WTC11 (cell line): ENCODE measurements at regions not wholly inside any gene's neighbourhood (a gene's known extent, or its start where the extent isn't known, plus 50 kb on each side); places are given as distances from the start of the nearest gene placed in this dataset.

ENCODE experiments used
- ATAC-seq: fragments of 200-7000 bp; cut with Tn5 transposase; 2 replicates; pipeline ENCODE4 v1.10.0; 2021; ENCODE audit warnings: mild to moderate bottlenecking, moderate library complexity
- CTCF ChIA-PET: fragments of 300-600 bp; sonication (Branson Sonifier 250); formaldehyde crosslinking; loops from one replicate; lab custom pipeline; 2021; ENCODE audit warnings: antibody characterized with exemption; lab: Charles Lee
- POLR2A ChIA-PET: fragments of 350-600 bp; sonication (Branson Sonifier 250); formaldehyde crosslinking; loops from one replicate; lab custom pipeline; 2021; ENCODE audit warnings: antibody characterized with exemption; lab: Charles Lee
- DNase-seq: peaks from one replicate; pipeline ENCODE4 v3.0.0; 2021; ENCODE audit warnings: low spot score
- H3K27ac Mint-ChIP-seq: 2 replicates; pipeline ENCODE4 v1.8.0; 2021; ENCODE audit warnings: mixed read lengths
- H3K27me3 Mint-ChIP-seq: 2 replicates; pipeline ENCODE4 v1.8.0; 2021; ENCODE audit warnings: low read depth, mild to moderate bottlenecking, moderate library complexity, mixed read lengths
- H3K36me3 Mint-ChIP-seq: 2 replicates; pipeline ENCODE4 v1.8.0; 2021; ENCODE audit warnings: mixed read lengths
- H3K4me1 Mint-ChIP-seq: 2 replicates; pipeline ENCODE4 v1.8.0; 2022; ENCODE audit warnings: mixed read lengths
- H3K4me3 Mint-ChIP-seq: 2 replicates; pipeline ENCODE4 v1.8.0; 2021; ENCODE audit warnings: mild to moderate bottlenecking, moderate library complexity, mixed read lengths
- H3K9me3 Mint-ChIP-seq: 2 replicates; pipeline ENCODE4 v1.8.0; 2021; ENCODE audit warnings: mixed read lengths
- CREB1 ChIP-seq: sonication (generic); formaldehyde crosslinking; IDR thresholded peaks from 2 replicates; pipeline ENCODE4 v1.8.0; 2023; ENCODE audit warnings: mild to moderate bottlenecking, missing genetic modification reagents
- ELF4 ChIP-seq: sonication (generic); formaldehyde crosslinking; IDR thresholded peaks from 2 replicates; pipeline ENCODE4 v1.8.1; 2022; ENCODE audit warnings: low read depth, mild to moderate bottlenecking, moderate library complexity, missing genetic modification reagents
- MXD4 ChIP-seq: fragments of 250-450 bp; sonication (Bioruptor Pico); IDR thresholded peaks from 2 replicates; pipeline ENCODE4 v1.8.0; 2021; ENCODE audit warnings: mild to moderate bottlenecking, moderate library complexity, borderline replicate concordance
- MYBL2 ChIP-seq: sonication (generic); formaldehyde crosslinking; IDR thresholded peaks from 2 replicates; pipeline ENCODE4 v1.8.1; 2023; ENCODE audit warnings: mild to moderate bottlenecking, moderate library complexity, missing genetic modification reagents
- RELA ChIP-seq: sonication (generic); formaldehyde crosslinking; IDR thresholded peaks from 2 replicates; pipeline ENCODE4 v1.8.1; 2022; ENCODE audit warnings: missing genetic modification reagents, mild to moderate bottlenecking, borderline replicate concordance
- ZNF232 ChIP-seq: sonication (generic); formaldehyde crosslinking; IDR thresholded peaks from 2 replicates; pipeline ENCODE4 v1.8.0; 2022; ENCODE audit warnings: mild to moderate bottlenecking, missing genetic modification reagents
- ZNF416 ChIP-seq: fragments of 250-450 bp; sonication (Bioruptor Pico); IDR thresholded peaks from 2 replicates; pipeline ENCODE4 v1.9.0; 2021; ENCODE audit warnings: mild to moderate bottlenecking, inconsistent platforms
- ZNF423 ChIP-seq: fragments of 250-450 bp; sonication (Bioruptor Pico); IDR thresholded peaks from 2 replicates; pipeline ENCODE4 v2.1.2; 2022; ENCODE audit warnings: mild to moderate bottlenecking, moderate library complexity
- TF ChIP-seq, protein P1 (sequence below): fragments of 250-450 bp; sonication (Bioruptor Pico); IDR thresholded peaks from 2 replicates; pipeline ENCODE4 v1.9.0; 2021; ENCODE audit warnings: moderate library complexity, mild to moderate bottlenecking, inconsistent platforms, borderline replicate concordance
- TF ChIP-seq, protein P2 (sequence below): sonication (generic); formaldehyde crosslinking; IDR thresholded peaks from 2 replicates; pipeline ENCODE4 v1.8.1; 2022; ENCODE audit warnings: mild to moderate bottlenecking, missing genetic modification reagents, moderate library complexity, borderline replicate concordance
- TF ChIP-seq, protein P3 (sequence below): fragments of 250-450 bp; sonication (Bioruptor Pico); IDR thresholded peaks from 2 replicates; pipeline ENCODE4 v1.9.0; 2021; ENCODE audit warnings: mild to moderate bottlenecking
- TF ChIP-seq, protein P4 (sequence below): sonication (generic); formaldehyde crosslinking; IDR thresholded peaks from 2 replicates; pipeline ENCODE4 v1.8.0; 2023; ENCODE audit warnings: missing genetic modification reagents
- TF ChIP-seq, protein P5 (sequence below): sonication (generic); formaldehyde crosslinking; IDR thresholded peaks from 2 replicates; pipeline ENCODE4 v1.8.0; 2023; ENCODE audit warnings: mild to moderate bottlenecking, missing genetic modification reagents
- TF ChIP-seq, protein P6 (sequence below): sonication (generic); formaldehyde crosslinking; IDR thresholded peaks from 2 replicates; pipeline ENCODE4 v1.8.1; 2022; ENCODE audit warnings: low read depth, mild to moderate bottlenecking, moderate library complexity, missing genetic modification reagents, borderline replicate concordance
- TF ChIP-seq, protein P7 (sequence below): sonication (generic); formaldehyde crosslinking; IDR thresholded peaks from 2 replicates; pipeline ENCODE4 v1.8.1; 2023; ENCODE audit warnings: mild to moderate bottlenecking, moderate library complexity, missing genetic modification reagents
- TF ChIP-seq, protein P8 (sequence below): sonication (generic); formaldehyde crosslinking; IDR thresholded peaks from 2 replicates; pipeline ENCODE4 v1.8.0; 2023; ENCODE audit warnings: missing genetic modification reagents, mild to moderate bottlenecking, borderline replicate concordance

DNA sequence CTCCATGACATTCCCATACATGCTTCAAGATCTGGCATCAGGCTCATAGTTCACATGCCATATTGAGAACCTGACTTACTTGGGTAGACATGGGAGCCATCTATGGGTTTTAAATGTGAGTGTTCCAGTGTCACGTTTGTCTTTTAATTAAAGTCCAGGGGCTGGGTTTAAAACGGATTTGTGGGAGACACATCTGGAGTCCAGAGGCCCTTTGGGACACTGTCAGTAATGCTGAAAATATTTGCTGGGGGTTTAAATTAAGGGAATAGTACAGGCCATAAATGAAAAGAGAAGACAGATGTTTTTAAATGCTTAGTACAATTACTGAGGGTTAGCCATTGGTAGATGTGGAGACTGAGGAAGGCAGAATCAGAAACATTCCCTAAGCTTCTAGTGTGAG is 478.0 kb downstream of the PID1 start (continued):
- TF ChIP-seq, protein P1, sequence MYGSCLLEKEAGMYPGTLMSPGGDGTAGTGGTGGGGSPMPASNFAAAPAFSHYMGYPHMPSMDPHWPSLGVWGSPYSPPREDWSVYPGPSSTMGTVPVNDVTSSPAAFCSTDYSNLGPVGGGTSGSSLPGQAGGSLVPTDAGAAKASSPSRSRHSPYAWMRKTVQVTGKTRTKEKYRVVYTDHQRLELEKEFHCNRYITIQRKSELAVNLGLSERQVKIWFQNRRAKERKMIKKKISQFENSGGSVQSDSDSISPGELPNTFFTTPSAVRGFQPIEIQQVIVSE = no peak
- TF ChIP-seq, protein P2, sequence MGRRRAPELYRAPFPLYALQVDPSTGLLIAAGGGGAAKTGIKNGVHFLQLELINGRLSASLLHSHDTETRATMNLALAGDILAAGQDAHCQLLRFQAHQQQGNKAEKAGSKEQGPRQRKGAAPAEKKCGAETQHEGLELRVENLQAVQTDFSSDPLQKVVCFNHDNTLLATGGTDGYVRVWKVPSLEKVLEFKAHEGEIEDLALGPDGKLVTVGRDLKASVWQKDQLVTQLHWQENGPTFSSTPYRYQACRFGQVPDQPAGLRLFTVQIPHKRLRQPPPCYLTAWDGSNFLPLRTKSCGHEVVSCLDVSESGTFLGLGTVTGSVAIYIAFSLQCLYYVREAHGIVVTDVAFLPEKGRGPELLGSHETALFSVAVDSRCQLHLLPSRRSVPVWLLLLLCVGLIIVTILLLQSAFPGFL (CRISPR knock-in tag) = no peak
- TF ChIP-seq ZNF416 (no peak), ELF4 (no peak)

DNA sequence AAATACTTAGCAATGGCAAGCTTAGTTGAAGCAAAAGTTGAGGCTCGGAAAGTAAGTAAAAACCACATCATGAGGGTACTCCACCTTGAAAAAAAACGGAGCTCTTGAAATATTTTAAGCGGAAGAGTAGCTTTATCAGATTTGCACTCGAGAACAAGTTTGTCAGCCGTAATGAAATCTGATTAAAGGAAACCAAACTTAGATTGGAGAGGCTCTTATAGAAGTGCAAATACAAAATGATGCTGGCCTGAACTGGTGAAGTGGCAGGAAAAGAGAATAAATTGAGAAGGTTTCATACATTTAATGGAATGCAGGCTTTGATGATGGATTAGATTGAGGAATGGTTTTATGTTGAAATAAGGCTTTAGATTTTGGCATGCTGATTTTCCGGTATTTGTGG is 484.2 kb downstream of the PID1 start:
- H3K27me3 Mint-ChIP-seq = no peaks in the 10 kb centered on the region; the same call in 1 of the 2 replicates
- TF ChIP-seq MXD4 (CRISPR knock-in tag) (no peak), ZNF232 (no peak), RELA (CRISPR knock-in tag) (no peak), CREB1 (CRISPR knock-in tag) (no peak)
- TF ChIP-seq, protein P3, sequence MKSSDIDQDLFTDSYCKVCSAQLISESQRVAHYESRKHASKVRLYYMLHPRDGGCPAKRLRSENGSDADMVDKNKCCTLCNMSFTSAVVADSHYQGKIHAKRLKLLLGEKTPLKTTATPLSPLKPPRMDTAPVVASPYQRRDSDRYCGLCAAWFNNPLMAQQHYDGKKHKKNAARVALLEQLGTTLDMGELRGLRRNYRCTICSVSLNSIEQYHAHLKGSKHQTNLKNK = no peak
- TF ChIP-seq, protein P4, sequence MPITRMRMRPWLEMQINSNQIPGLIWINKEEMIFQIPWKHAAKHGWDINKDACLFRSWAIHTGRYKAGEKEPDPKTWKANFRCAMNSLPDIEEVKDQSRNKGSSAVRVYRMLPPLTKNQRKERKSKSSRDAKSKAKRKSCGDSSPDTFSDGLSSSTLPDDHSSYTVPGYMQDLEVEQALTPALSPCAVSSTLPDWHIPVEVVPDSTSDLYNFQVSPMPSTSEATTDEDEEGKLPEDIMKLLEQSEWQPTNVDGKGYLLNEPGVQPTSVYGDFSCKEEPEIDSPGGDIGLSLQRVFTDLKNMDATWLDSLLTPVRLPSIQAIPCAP (CRISPR knock-in tag) = no peak
- TF ChIP-seq, protein P5, sequence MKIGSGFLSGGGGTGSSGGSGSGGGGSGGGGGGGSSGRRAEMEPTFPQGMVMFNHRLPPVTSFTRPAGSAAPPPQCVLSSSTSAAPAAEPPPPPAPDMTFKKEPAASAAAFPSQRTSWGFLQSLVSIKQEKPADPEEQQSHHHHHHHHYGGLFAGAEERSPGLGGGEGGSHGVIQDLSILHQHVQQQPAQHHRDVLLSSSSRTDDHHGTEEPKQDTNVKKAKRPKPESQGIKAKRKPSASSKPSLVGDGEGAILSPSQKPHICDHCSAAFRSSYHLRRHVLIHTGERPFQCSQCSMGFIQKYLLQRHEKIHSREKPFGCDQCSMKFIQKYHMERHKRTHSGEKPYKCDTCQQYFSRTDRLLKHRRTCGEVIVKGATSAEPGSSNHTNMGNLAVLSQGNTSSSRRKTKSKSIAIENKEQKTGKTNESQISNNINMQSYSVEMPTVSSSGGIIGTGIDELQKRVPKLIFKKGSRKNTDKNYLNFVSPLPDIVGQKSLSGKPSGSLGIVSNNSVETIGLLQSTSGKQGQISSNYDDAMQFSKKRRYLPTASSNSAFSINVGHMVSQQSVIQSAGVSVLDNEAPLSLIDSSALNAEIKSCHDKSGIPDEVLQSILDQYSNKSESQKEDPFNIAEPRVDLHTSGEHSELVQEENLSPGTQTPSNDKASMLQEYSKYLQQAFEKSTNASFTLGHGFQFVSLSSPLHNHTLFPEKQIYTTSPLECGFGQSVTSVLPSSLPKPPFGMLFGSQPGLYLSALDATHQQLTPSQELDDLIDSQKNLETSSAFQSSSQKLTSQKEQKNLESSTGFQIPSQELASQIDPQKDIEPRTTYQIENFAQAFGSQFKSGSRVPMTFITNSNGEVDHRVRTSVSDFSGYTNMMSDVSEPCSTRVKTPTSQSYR (CRISPR knock-in tag) = no peak
- H3K27ac Mint-ChIP-seq = no peak overlapping the region
- POLR2A ChIA-PET = no interaction called here
- no peaks in the 10 kb centered on the region for H3K36me3 Mint-ChIP-seq
- H3K4me3 Mint-ChIP-seq = no peak overlapping the region
- no peak for DNase-seq
- ATAC-seq = no peak
- CTCF ChIA-PET = no interaction called here
- no peaks in the 10 kb centered on the region for H3K4me1 Mint-ChIP-seq
- peaks cover 10% of the 10 kb centered on the region for H3K9me3 Mint-ChIP-seq

DNA sequence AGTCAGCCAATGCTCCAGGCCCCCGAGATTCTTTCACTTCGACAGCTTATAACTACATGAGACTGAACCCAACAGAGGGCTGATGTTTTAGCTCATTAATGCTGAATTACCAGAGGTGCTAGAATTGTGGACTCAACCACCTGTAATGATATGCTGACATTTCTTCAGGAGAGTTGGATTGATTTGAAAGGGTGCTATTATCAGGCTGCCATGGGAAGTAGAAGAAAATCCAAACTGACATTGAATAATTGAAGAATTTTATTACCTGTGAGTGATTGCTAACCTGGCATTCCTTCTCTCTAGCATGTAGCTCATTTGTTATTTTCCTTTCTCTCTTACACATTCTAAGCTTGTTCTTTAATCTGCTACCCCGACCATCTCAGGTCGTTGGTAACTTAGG is 488.8 kb downstream of the PID1 start:
- Mint-ChIP-seq H3K4me3 (no peak overlapping the region), H3K27me3 (no peaks in the 10 kb centered on the region; the same call in 1 of the 2 replicates), H3K9me3 (peaks cover 10% of the 10 kb centered on the region), H3K36me3 (no peaks in the 10 kb centered on the region), H3K27ac (no peak overlapping the region)
- no peak for DNase-seq
- POLR2A ChIA-PET = no interaction called here
- TF ChIP-seq ZNF423 (CRISPR knock-in tag) = no peak
- no peak for TF ChIP-seq MYBL2 (CRISPR knock-in tag)
- TF ChIP-seq, protein P6, sequence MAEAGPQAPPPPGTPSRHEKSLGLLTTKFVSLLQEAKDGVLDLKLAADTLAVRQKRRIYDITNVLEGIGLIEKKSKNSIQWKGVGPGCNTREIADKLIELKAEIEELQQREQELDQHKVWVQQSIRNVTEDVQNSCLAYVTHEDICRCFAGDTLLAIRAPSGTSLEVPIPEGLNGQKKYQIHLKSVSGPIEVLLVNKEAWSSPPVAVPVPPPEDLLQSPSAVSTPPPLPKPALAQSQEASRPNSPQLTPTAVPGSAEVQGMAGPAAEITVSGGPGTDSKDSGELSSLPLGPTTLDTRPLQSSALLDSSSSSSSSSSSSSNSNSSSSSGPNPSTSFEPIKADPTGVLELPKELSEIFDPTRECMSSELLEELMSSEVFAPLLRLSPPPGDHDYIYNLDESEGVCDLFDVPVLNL = no peak
- TF ChIP-seq, all 79 proteins: peak for 0
- CTCF ChIA-PET = no interaction called here
- no peaks in the 10 kb centered on the region for H3K4me1 Mint-ChIP-seq
- no peak for ATAC-seq

DNA sequence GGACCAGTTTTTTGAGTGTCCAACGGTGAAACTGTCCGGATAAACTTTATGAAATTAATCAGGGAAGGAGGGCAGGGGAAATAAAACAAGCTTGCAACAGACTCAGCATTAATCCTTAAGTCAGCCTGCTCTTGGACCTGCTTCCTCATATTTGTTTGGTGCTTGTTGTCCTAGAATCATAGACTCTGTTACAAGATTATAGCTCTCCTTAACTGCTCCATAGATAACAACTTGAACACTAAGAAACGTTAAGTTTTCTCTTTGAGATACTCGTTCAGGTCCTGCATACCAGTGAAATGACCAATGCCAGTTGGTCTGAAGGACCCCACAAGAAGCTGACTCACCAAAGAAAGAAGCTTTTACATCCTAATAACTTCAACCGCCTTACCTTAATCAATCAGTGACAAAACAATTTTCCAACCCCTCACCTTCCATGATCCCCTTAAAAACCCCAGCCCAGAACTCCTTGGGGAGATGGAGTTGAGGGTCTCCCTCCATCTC is 493.2 kb downstream of the PID1 start:
- ATAC-seq (no peak), DNase-seq (no peak)
- H3K9me3 Mint-ChIP-seq = no peaks in the 10 kb centered on the region
- H3K36me3 Mint-ChIP-seq = no peaks in the 10 kb centered on the region
- H3K4me1 Mint-ChIP-seq = no peaks in the 10 kb centered on the region
- CTCF ChIA-PET = no interaction called here
- H3K27me3 Mint-ChIP-seq = no peaks in the 10 kb centered on the region; the same call in 1 of the 2 replicates
- H3K27ac Mint-ChIP-seq = no peak overlapping the region
- POLR2A ChIA-PET = no interaction called here
- H3K4me3 Mint-ChIP-seq = no peak overlapping the region
- TF ChIP-seq, protein P7, sequence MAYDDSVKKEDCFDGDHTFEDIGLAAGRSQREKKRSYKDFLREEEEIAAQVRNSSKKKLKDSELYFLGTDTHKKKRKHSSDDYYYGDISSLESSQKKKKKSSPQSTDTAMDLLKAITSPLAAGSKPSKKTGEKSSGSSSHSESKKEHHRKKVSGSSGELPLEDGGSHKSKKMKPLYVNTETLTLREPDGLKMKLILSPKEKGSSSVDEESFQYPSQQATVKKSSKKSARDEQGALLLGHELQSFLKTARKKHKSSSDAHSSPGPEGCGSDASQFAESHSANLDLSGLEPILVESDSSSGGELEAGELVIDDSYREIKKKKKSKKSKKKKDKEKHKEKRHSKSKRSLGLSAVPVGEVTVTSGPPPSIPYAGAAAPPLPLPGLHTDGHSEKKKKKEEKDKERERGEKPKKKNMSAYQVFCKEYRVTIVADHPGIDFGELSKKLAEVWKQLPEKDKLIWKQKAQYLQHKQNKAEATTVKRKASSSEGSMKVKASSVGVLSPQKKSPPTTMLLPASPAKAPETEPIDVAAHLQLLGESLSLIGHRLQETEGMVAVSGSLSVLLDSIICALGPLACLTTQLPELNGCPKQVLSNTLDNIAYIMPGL (CRISPR knock-in tag) = no peak
- TF ChIP-seq, protein P8, sequence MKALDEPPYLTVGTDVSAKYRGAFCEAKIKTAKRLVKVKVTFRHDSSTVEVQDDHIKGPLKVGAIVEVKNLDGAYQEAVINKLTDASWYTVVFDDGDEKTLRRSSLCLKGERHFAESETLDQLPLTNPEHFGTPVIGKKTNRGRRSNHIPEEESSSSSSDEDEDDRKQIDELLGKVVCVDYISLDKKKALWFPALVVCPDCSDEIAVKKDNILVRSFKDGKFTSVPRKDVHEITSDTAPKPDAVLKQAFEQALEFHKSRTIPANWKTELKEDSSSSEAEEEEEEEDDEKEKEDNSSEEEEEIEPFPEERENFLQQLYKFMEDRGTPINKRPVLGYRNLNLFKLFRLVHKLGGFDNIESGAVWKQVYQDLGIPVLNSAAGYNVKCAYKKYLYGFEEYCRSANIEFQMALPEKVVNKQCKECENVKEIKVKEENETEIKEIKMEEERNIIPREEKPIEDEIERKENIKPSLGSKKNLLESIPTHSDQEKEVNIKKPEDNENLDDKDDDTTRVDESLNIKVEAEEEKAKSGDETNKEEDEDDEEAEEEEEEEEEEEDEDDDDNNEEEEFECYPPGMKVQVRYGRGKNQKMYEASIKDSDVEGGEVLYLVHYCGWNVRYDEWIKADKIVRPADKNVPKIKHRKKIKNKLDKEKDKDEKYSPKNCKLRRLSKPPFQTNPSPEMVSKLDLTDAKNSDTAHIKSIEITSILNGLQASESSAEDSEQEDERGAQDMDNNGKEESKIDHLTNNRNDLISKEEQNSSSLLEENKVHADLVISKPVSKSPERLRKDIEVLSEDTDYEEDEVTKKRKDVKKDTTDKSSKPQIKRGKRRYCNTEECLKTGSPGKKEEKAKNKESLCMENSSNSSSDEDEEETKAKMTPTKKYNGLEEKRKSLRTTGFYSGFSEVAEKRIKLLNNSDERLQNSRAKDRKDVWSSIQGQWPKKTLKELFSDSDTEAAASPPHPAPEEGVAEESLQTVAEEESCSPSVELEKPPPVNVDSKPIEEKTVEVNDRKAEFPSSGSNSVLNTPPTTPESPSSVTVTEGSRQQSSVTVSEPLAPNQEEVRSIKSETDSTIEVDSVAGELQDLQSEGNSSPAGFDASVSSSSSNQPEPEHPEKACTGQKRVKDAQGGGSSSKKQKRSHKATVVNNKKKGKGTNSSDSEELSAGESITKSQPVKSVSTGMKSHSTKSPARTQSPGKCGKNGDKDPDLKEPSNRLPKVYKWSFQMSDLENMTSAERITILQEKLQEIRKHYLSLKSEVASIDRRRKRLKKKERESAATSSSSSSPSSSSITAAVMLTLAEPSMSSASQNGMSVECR = no peak
